Skeletal muscle tissue (tissue), 3 donors: ENCODE measurements at regions not wholly inside any gene's neighbourhood (a gene's known extent, or its start where the extent isn't known, plus 50 kb on each side); places are given as distances from the start of the nearest gene placed in this dataset.

Experiments
- H3K27ac ChIP-seq: one replicate; pipeline ENCODE4 v1.7.0; 2013; ENCODE audit warnings: mild to moderate bottlenecking, low read depth, low read length, inconsistent platforms
- H3K27me3 ChIP-seq, 3 donors: one replicate each; pipeline ENCODE4 v1.7.0; 2013; ENCODE audit warnings: low read length in 3 of 3; ENCODE audit not compliant: control insufficient read depth in 3 of 3, insufficient read depth in 3 of 3
- H3K36me3 ChIP-seq, 3 donors: one replicate each; pipeline ENCODE4 v1.7.0; 2013; ENCODE audit warnings: low read length in 3 of 3; ENCODE audit not compliant: control insufficient read depth in 3 of 3, insufficient read depth in 3 of 3
- H3K4me1 ChIP-seq, 3 donors: one replicate each; pipeline ENCODE4 v1.7.0; 2013; ENCODE audit warnings: low read length in 3 of 3, mild to moderate bottlenecking in 3 of 3; ENCODE audit not compliant: control insufficient read depth in 3 of 3, insufficient read depth in 3 of 3
- H3K4me3 ChIP-seq, 3 donors: one replicate each; pipeline ENCODE4 v1.7.0; 2013; ENCODE audit warnings: low read length in 3 of 3
- H3K9ac ChIP-seq, 3 donors: one replicate each; pipeline ENCODE4 v1.7.0; 2013; ENCODE audit warnings: low read length in 3 of 3, mild to moderate bottlenecking in 3 of 3, moderate library complexity in 2 of 3, low read depth in 1 of 3
- H3K9me3 ChIP-seq, 3 donors: one replicate each; pipeline ENCODE4 v1.7.0; 2013; ENCODE audit warnings: low read length in 3 of 3; ENCODE audit not compliant: control insufficient read depth in 3 of 3
- donor health status: Osteomylitis.

- H3K9ac ChIP-seq, result no peak overlapping the region
- H3K4me3 ChIP-seq, result no peak overlapping the region
- H3K27me3 ChIP-seq, result no peaks in the 10 kb centered on the region
- H3K4me1 ChIP-seq, result no peaks in the 10 kb centered on the region
- H3K36me3 ChIP-seq, result no peaks in the 10 kb centered on the region
- H3K9me3 ChIP-seq, result no peaks in the 10 kb centered on the region
- H3K27ac ChIP-seq, result no peak overlapping the region
Observed at GRCh38 chr6:71452697-71453370, 164.2 kb downstream of the OGFRL1 start.

GRCh38 chr6:71453371-71453706 is 164.7 kb downstream of the OGFRL1 start:
- Histone ChIP-seq H3K4me1 (no peaks in the 10 kb centered on the region), H3K9ac (no peak overlapping the region), H3K27ac (no peak overlapping the region), H3K4me3 (no peak overlapping the region), H3K36me3 (no peaks in the 10 kb centered on the region), H3K27me3 (no peaks in the 10 kb centered on the region), H3K9me3 (no peaks in the 10 kb centered on the region)

DNA sequence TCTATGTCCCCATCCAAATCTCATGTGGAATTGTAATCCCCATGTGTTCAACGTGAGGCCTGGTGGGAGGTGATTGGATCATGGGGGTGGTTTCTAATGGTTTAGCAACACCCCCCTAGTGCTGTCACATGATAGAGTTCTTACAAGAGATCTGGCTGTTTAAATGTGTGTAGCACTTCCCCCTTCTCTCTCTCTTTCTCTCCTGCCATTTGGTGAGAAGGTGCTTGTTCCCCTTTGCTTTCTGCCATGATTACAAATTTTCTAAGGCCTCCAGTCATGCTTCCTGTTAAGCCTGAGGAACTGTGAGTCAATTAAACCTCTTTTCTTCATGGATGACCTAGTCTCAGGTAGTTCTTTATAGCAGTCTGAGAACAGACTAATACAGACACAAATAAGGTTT is 165.4 kb downstream of the OGFRL1 start:
- no peak overlapping the region for H3K27ac ChIP-seq
- H3K4me1 ChIP-seq, result no peaks in the 10 kb centered on the region
- no peaks in the 10 kb centered on the region for H3K9me3 ChIP-seq
- no peaks in the 10 kb centered on the region for H3K27me3 ChIP-seq
- no peak overlapping the region for H3K4me3 ChIP-seq
- H3K36me3 ChIP-seq, result no peaks in the 10 kb centered on the region
- no peak overlapping the region for H3K9ac ChIP-seq

DNA sequence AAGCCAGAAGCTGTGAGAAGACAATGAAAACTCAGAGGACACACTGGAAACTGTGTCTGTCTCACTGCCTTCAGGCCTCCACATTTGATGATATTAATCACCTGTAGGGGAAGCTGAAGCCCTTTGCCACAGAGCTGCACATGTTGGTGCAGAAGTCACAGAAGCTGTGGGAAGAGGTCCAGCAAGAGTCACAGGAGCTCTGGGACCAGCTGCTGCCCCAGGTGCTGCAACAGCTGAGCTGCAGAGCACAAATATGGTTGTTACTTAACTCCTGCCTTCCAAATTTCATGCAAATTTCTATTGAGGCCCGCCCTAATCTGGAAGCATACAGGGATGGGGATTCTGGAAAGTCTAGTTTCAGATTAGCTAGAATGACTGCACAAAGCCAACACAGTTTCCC is 169.3 kb downstream of the OGFRL1 start:
- Histone ChIP-seq H3K9ac (no peak overlapping the region), H3K36me3 (no peaks in the 10 kb centered on the region), H3K27ac (no peak overlapping the region), H3K4me3 (no peak overlapping the region), H3K4me1 (no peaks in the 10 kb centered on the region), H3K9me3 (no peaks in the 10 kb centered on the region), H3K27me3 (no peaks in the 10 kb centered on the region)

GRCh38 chr6:71459162-71459561 is 170.6 kb downstream of the OGFRL1 start:
- Histone ChIP-seq H3K27me3 (no peaks in the 10 kb centered on the region), H3K9me3 (peaks cover 0 to 2% (median 0%) of the 10 kb centered on the region in 3 donors), H3K36me3 (no peaks in the 10 kb centered on the region), H3K27ac (no peak overlapping the region), H3K9ac (no peak overlapping the region), H3K4me3 (no peak overlapping the region), H3K4me1 (no peaks in the 10 kb centered on the region)

DNA sequence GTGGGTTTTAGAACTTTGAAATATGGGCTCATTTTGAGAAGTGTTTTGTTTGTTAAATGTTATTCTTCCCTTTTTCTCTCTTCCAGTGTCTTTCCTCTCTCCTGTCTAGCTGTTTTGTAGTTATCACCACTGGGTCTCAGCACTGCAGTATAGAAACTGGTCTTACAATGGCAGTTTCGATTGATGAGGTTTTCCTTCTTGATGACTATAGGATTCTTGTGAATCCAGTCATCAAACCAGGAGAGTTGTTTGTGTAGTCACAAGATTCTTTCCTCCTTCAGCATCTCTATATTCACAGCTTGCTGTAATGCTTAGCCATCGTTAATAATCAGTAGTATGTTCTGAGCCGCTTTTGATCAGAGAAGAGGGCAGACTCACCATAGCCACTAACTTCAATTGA is 172.3 kb downstream of the OGFRL1 start:
- H3K9ac ChIP-seq, result no peak overlapping the region
- H3K27me3 ChIP-seq, result no peaks in the 10 kb centered on the region
- no peaks in the 10 kb centered on the region for H3K36me3 ChIP-seq
- no peaks in the 10 kb centered on the region for H3K4me1 ChIP-seq
- no peak overlapping the region for H3K4me3 ChIP-seq
- H3K9me3 ChIP-seq, result peaks cover 0 to 5% (median 0%) of the 10 kb centered on the region in 3 donors
- H3K27ac ChIP-seq, result no peak overlapping the region

DNA sequence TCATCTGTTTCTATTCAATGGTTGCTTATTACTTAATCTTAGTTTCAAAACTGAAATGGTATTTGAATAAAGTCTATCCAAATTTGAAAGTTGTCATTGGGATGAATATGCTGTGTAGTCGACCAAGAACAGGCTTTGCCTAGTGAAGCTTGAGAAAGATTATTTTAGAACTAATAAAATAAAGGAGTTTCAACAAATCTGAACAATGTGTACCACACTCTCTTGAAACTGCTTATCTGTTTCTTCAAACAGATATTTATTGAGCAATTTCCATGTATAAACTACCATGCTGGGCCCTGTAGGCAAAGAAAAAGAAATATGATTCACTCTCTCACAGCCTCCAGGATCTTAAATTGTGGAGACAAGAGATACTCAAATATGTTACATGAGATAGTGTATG is 174.4 kb downstream of the OGFRL1 start:
- no peaks in the 10 kb centered on the region for H3K27me3 ChIP-seq
- H3K9ac ChIP-seq, result no peak overlapping the region
- no peak overlapping the region for H3K27ac ChIP-seq
- no peaks in the 10 kb centered on the region for H3K36me3 ChIP-seq
- H3K9me3 ChIP-seq, result peaks cover 0 to 5% (median 0%) of the 10 kb centered on the region in 3 donors
- no peak overlapping the region for H3K4me3 ChIP-seq
- H3K4me1 ChIP-seq, result no peaks in the 10 kb centered on the region

GRCh38 chr6:71465096-71465495 is 176.5 kb downstream of the OGFRL1 start:
- Histone ChIP-seq H3K9me3 (peaks cover 0 to 5% (median 0%) of the 10 kb centered on the region in 3 donors), H3K4me1 (peaks cover 0 to 5% (median 0%) of the 10 kb centered on the region in 3 donors), H3K27me3 (no peaks in the 10 kb centered on the region), H3K4me3 (no peak overlapping the region), H3K9ac (no peak overlapping the region), H3K27ac (no peak overlapping the region), H3K36me3 (no peaks in the 10 kb centered on the region)

DNA sequence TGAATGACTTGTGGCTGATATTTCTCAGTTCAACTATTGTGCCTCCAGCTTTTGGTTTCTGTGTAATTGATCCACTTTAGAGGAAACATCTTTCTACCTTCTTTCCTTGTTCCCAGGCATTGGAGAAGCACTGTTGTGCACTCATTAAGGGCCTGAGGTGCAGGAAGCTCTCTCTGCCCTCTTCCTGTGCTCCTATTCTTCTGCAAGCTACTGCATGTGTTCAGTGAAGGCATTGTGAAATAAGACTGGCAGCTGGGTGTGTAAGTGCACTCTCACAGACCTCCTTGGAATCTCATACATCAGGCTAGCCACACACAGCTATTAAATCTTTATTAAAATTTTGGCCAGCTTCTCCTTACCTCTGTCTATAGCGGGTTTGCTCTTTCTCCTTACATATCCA is 177.8 kb downstream of the OGFRL1 start:
- Histone ChIP-seq H3K9ac (no peak overlapping the region), H3K27ac (no peak overlapping the region), H3K36me3 (no peaks in the 10 kb centered on the region), H3K27me3 (no peaks in the 10 kb centered on the region), H3K4me1 (peaks cover 0 to 5% (median 0%) of the 10 kb centered on the region in 3 donors), H3K9me3 (peaks cover 0 to 5% (median 0%) of the 10 kb centered on the region in 3 donors), H3K4me3 (no peak overlapping the region)

GRCh38 chr6:71468038-71468437 is 179.4 kb downstream of the OGFRL1 start:
- Histone ChIP-seq H3K4me1 (peaks cover 0 to 5% (median 0%) of the 10 kb centered on the region in 3 donors), H3K27ac (no peak overlapping the region)

More at GRCh38 chr6:71468038-71468437, 179.4 kb downstream of the OGFRL1 start:
- Histone ChIP-seq H3K9ac (no peak overlapping the region), H3K27me3 (no peaks in the 10 kb centered on the region), H3K4me3 (no peak overlapping the region), H3K36me3 (no peaks in the 10 kb centered on the region), H3K9me3 (peaks cover 0 to 5% (median 0%) of the 10 kb centered on the region in 3 donors)
